Left lung (tissue), 4 donors: ENCODE measurements at regions not wholly inside any gene's neighbourhood (a gene's known extent, or its start where the extent isn't known, plus 50 kb on each side); places are given as distances from the start of the nearest gene placed in this dataset.

Source experiments
- ATAC-seq: fragments of 200-7000 bp; cut with Tn5 transposase; one replicate; pipeline ENCODE4 v1.9.1; 2020; ENCODE audit warnings: moderate library complexity
- DNase-seq, 4 donors: peaks; one replicate each; pipeline ENCODE4 v3.0.0-alpha.2; 2013 to 2020
- H3K27ac ChIP-seq, 2 donors: fragments of 200-600 bp; sonication (generic) in 1 of 2; one replicate each; pipeline versions ENCODE4 v1.5.0 to v1.8.0; 2020 to 2021
- H3K27me3 ChIP-seq, 2 donors: fragments of 200-600 bp; sonication (generic) in 1 of 2; one replicate each; pipeline versions ENCODE4 v1.5.0 to v1.8.0; 2020 to 2021
- H3K36me3 ChIP-seq, 2 donors: fragments of 200-600 bp; sonication (generic) in 1 of 2; one replicate each; pipeline versions ENCODE4 v1.5.0 to v1.8.0; 2020 to 2021
- H3K4me1 ChIP-seq, 2 donors: fragments of 200-600 bp; one replicate each; pipeline ENCODE4 v1.8.0; 2021
- H3K4me3 ChIP-seq, 2 donors: fragments of 200-600 bp; sonication (generic) in 1 of 2; one replicate each; pipeline versions ENCODE4 v1.5.0 to v1.8.0; 2020 to 2021; ENCODE audit warnings: mild to moderate bottlenecking in 1 of 2
- H3K9me3 ChIP-seq, 2 donors: fragments of 200-600 bp; sonication (generic) in 1 of 2; one replicate each; pipeline versions ENCODE4 v1.5.0 to v1.8.0; 2020 to 2021
- CTCF ChIP-seq, 2 donors: fragments of 200-600 bp; sonication (generic) in 1 of 2; IDR thresholded peaks; one replicate each; pipeline versions ENCODE4 v1.5.0 to v1.8.0; 2021; ENCODE audit warnings: antibody characterized with exemption in 2 of 2
- intact Hi-C, 2 donors: fragments of 100-400 bp; cut with DNase I; formaldehyde crosslinking; loops; one replicate each; pipeline versions ENCODE4 v1.11.2 to v1.14.2; 2022
- donor health status: DM: no; HTN: yes; CAD: no.
- donor health status: DM: no; HTN: no; CAD: no.

DNA sequence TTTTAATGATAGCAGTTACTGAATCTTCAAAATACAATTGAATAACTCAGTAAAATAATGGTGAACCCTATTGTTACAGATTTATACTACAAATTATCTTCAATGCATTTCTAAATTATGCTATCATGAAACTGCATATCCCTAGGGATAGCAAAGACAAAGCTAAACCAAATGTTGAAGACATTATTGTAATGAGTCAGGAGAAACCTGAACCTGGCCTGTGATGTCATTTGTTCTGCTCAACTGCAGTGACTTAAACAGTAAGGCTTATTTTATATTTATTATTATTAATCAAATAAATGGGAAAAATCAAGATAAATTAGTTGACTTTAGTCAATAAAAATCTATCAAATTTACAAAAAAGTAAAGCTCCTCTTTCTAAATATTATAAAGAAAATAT is 100.3 kb downstream of the UCHL5 start:
- Histone ChIP-seq H3K36me3 (no peaks in the 10 kb centered on the region), H3K27ac (no peak overlapping the region), H3K4me3 (no peak overlapping the region), H3K27me3 (no peaks in the 10 kb centered on the region), H3K9me3 (no peaks in the 10 kb centered on the region), H3K4me1 (no peaks in the 10 kb centered on the region)
- no peak for ATAC-seq
- no peak for DNase-seq
- intact Hi-C loops = no loop called here
- no peak for TF ChIP-seq CTCF (IDR thresholded peaks at IDR 0.05)

DNA sequence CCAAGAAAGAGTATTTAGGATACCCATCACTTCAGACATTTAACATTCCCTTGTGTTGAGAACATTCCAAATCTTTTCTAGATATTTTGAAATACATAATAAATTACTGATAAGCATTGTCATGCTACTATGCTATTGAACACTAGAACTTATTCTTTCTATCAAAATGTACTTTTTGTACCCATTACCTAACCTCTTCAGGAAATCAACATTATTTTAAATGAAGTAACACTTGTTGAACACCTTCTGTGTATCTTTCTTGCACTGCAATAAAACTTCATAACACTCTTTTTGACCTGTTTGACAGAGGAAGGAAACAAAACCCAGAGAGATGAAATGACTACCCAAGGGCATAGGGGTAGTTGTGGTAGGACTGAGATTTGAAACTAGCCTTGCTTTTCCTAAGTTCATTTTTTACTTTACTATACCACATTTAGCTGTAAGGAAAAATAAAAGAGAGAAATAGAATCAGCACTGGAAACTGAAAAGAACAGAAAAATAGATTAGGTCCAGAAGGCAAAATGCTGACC is 99.4 kb downstream of the UCHL5 start:
- no peak for TF ChIP-seq CTCF (IDR thresholded peaks at IDR 0.05)
- ATAC-seq (no peak), DNase-seq (no peak)
- H3K27ac ChIP-seq = no peak overlapping the region
- no peaks in the 10 kb centered on the region for H3K36me3 ChIP-seq
- intact Hi-C loops = no loop called here
- H3K27me3 ChIP-seq = no peaks in the 10 kb centered on the region
- no peaks in the 10 kb centered on the region for H3K9me3 ChIP-seq
- no peak overlapping the region for H3K4me3 ChIP-seq
- H3K4me1 ChIP-seq = no peaks in the 10 kb centered on the region
